OCI-LY3 (cell line): ENCODE measurements at regions not wholly inside any gene's neighbourhood (a gene's known extent, or its start where the extent isn't known, plus 50 kb on each side); places are given as distances from the start of the nearest gene placed in this dataset.

Experiments used
- H2AFZ ChIP-seq: fragments of 200-600, 300-600 bp; shearing (Covaris generic); 2 replicates; pipeline ENCODE4 v1.6.0; 2014; ENCODE audit warnings: antibody characterized with exemption, low read depth, low read length
- H3K27ac ChIP-seq: fragments of 200-600, 300-600 bp; sonication (generic); 2 replicates; pipeline ENCODE4 v1.5.1; 2014; ENCODE audit warnings: mild to moderate bottlenecking, low read length, moderate library complexity, mixed read lengths
- H3K27me3 ChIP-seq: fragments of 200-600, 300-600 bp; sonication (generic); 2 replicates; pipeline ENCODE4 v1.6.1; 2014; ENCODE audit warnings: low read depth, low read length, mixed read lengths
- H3K36me3 ChIP-seq: fragments of 200-600, 300-600 bp; sonication (generic); replicated peaks from 2 replicates; pipeline ENCODE3; 2014; ENCODE audit warnings: low read depth, low read length, mixed read lengths
- H3K4me1 ChIP-seq: fragments of 300-600, 200-600 bp; sonication (generic); 2 replicates; pipeline ENCODE4 v1.6.1; 2014; ENCODE audit warnings: low read length, mixed read lengths
- H3K4me2 ChIP-seq: fragments of 200-600, 300-600 bp; sonication (generic); 2 replicates; pipeline ENCODE4 v1.6.1; 2014; ENCODE audit warnings: low read length, mixed read lengths
- H3K4me3 ChIP-seq: fragments of 300-600, 200-600 bp; sonication (generic); 2 replicates; pipeline ENCODE4 v1.5.1; 2014; ENCODE audit warnings: antibody characterized with exemption, mild to moderate bottlenecking, low read length, moderate library complexity
- H3K79me2 ChIP-seq: fragments of 300-600, 200-600 bp; shearing (Covaris generic); 2 replicates; pipeline ENCODE4 v1.6.1; 2014; ENCODE audit warnings: mild to moderate bottlenecking, low read length, mixed read lengths
- H3K9ac ChIP-seq: fragments of 300-600, 200-600 bp; shearing (Covaris generic); 2 replicates; pipeline ENCODE4 v1.6.0; 2014; ENCODE audit warnings: mild to moderate bottlenecking, low read length, moderate library complexity
- H3K9me3 ChIP-seq: fragments of 200-600, 300-600 bp; shearing (Covaris generic); 2 replicates; pipeline ENCODE4 v1.6.1; 2014; ENCODE audit warnings: low read length, mixed read lengths; ENCODE audit not compliant: insufficient read depth
- H4K20me1 ChIP-seq: fragments of 200-600, 300-600 bp; sonication (generic); 2 replicates; pipeline ENCODE4 v1.6.1; 2016; ENCODE audit warnings: low read length, mixed read lengths; ENCODE audit not compliant: insufficient read depth
- CTCF ChIP-seq: fragments of 200-600, 300-600 bp; sonication (generic); IDR thresholded peaks from 2 replicates; pipeline ENCODE4 v1.5.1; 2014; ENCODE audit warnings: antibody characterized with exemption, low read length, low read depth
- EZH2phosphoT487 ChIP-seq: fragments of 200-600 bp; shearing (Covaris generic); IDR thresholded peaks from 2 replicates; pipeline ENCODE4 v1.6.1; 2018; ENCODE audit warnings: antibody characterized with exemption, mixed run types, low read depth

- Histone ChIP-seq H3K4me1 (no peaks in the 10 kb centered on the region), H3K27me3 (peaks cover 18% of the 10 kb centered on the region), H3K36me3 (no peaks in the 10 kb centered on the region), H3K27ac (no peak overlapping the region), H3K4me3 (no peak overlapping the region), H3K4me2 (no peak overlapping the region), H4K20me1 (no peaks in the 10 kb centered on the region), H3K79me2 (no peaks in the 10 kb centered on the region), H3K9ac (no peak overlapping the region), H3K9me3 (no peaks in the 10 kb centered on the region), H2AFZ (no peak overlapping the region)
- no peak for TF ChIP-seq EZH2phosphoT487
Observed at GRCh38 chr22:34159491-34159890, 239.2 kb upstream of the LARGE1 start.

- Histone ChIP-seq H4K20me1 (no peaks in the 10 kb centered on the region), H3K79me2 (no peaks in the 10 kb centered on the region), H3K27ac (no peak overlapping the region), H2AFZ (no peak overlapping the region), H3K9ac (no peak overlapping the region), H3K27me3 (peaks cover 24% of the 10 kb centered on the region), H3K4me1 (no peaks in the 10 kb centered on the region), H3K9me3 (no peaks in the 10 kb centered on the region), H3K4me3 (no peak overlapping the region), H3K36me3 (no peaks in the 10 kb centered on the region), H3K4me2 (no peak overlapping the region)
- TF ChIP-seq CTCF = no peak
- TF ChIP-seq EZH2phosphoT487 = no peak
Observed at GRCh38 chr22:34160141-34160783, 240.0 kb upstream of the LARGE1 start.

GRCh38 chr22:34161431-34162123 lies 241.3 kb upstream of the LARGE1 start:
- no peak overlapping the region for H2AFZ ChIP-seq
- no peaks in the 10 kb centered on the region for H3K36me3 ChIP-seq
- H3K79me2 ChIP-seq = no peaks in the 10 kb centered on the region
- H3K27ac ChIP-seq = no peak overlapping the region
- no peak overlapping the region for H3K9ac ChIP-seq
- H3K4me3 ChIP-seq = no peak overlapping the region
- peaks cover 36% of the 10 kb centered on the region for H3K27me3 ChIP-seq
- no peaks in the 10 kb centered on the region for H4K20me1 ChIP-seq
- no peaks in the 10 kb centered on the region for H3K4me1 ChIP-seq
- TF ChIP-seq EZH2phosphoT487 (no peak), CTCF (no peak)
- H3K4me2 ChIP-seq = no peak overlapping the region
- H3K9me3 ChIP-seq = no peaks in the 10 kb centered on the region

- no peak overlapping the region for H2AFZ ChIP-seq
- TF ChIP-seq EZH2phosphoT487 (no peak), CTCF (no peak)
- H3K9me3 ChIP-seq = no peaks in the 10 kb centered on the region
- H3K36me3 ChIP-seq = no peaks in the 10 kb centered on the region
- H3K79me2 ChIP-seq = no peaks in the 10 kb centered on the region
- H3K4me2 ChIP-seq = no peak overlapping the region
- H3K4me3 ChIP-seq = no peak overlapping the region
- H3K4me1 ChIP-seq = no peaks in the 10 kb centered on the region
- no peak overlapping the region for H3K9ac ChIP-seq
- no peaks in the 10 kb centered on the region for H4K20me1 ChIP-seq
- no peak overlapping the region for H3K27ac ChIP-seq
- H3K27me3 ChIP-seq = peaks cover 28% of the 10 kb centered on the region
Observed at GRCh38 chr22:34198976-34199375, 278.7 kb upstream of the LARGE1 start.
